ENCODE measurements at regions not wholly inside any gene's neighbourhood (a gene's known extent, or its start where the extent isn't known, plus 50 kb on each side); places are given as distances from the start of the nearest gene placed in this dataset.

GRCh38 chr11:23551706-23552105 is 691.4 kb upstream of the CCDC179 start:
- H3K27me3 Mint-ChIP-seq: no peaks in the 10 kb centered on the region
- H3K27ac ChIP-seq (ENCODE audit: low read depth, low read length): no peak overlapping the region
- no peaks in the 10 kb centered on the region for H3K4me1 Mint-ChIP-seq
- no peaks in the 10 kb centered on the region for H3K9me3 ChIP-seq (ENCODE audit: control insufficient read depth in 2 of 3, low read length in 3 of 3)
- no peak overlapping the region for H3K27ac Mint-ChIP-seq
- H3K4me1 ChIP-seq (ENCODE audit: control insufficient read depth in 2 of 2, insufficient read depth in 2 of 2, low read length in 2 of 2): no peaks in the 10 kb centered on the region
- H3K4me3 ChIP-seq (ENCODE audit: low read length): no peak overlapping the region
- H3K27me3 ChIP-seq (ENCODE audit: control insufficient read depth in 2 of 2, insufficient read depth in 2 of 2, low read length in 2 of 2): no peaks in the 10 kb centered on the region
- H3K36me3 Mint-ChIP-seq: no peaks in the 10 kb centered on the region
- intact Hi-C loops (cut with micrococcal nuclease): no loop called here
- H3K36me3 ChIP-seq (ENCODE audit: control insufficient read depth in 2 of 3, insufficient read depth in 3 of 3, low read length in 3 of 3): no peaks in the 10 kb centered on the region
- H3K9me3 Mint-ChIP-seq: peaks cover 0 to 9% (median 0%) of the 10 kb centered on the region in 11 donors
- ChIA-PET POLR2A (no interaction called here), CTCF (no interaction called here)
- H3K4me3 Mint-ChIP-seq: no peak overlapping the region
- DNase-seq: no peak
- ATAC-seq: no peak

- no peaks in the 10 kb centered on the region for H3K36me3 ChIP-seq (ENCODE audit: control insufficient read depth in 2 of 3, insufficient read depth in 3 of 3, low read length in 3 of 3)
- intact Hi-C loops (cut with micrococcal nuclease): no loop called here
- no peak overlapping the region for H3K4me3 Mint-ChIP-seq
- no peaks in the 10 kb centered on the region for H3K4me1 ChIP-seq (ENCODE audit: control insufficient read depth in 2 of 2, insufficient read depth in 2 of 2, low read length in 2 of 2)
- no peak for ATAC-seq
- CTCF ChIA-PET: no interaction called here
- no peak overlapping the region for H3K4me3 ChIP-seq (ENCODE audit: low read length)
- H3K27ac ChIP-seq (ENCODE audit: low read depth, low read length): no peak overlapping the region
- H3K4me1 Mint-ChIP-seq: no peaks in the 10 kb centered on the region
- DNase-seq: no peak
- H3K9me3 Mint-ChIP-seq: peaks cover 0 to 9% (median 0%) of the 10 kb centered on the region in 11 donors
- no peaks in the 10 kb centered on the region for H3K27me3 ChIP-seq (ENCODE audit: control insufficient read depth in 2 of 2, insufficient read depth in 2 of 2, low read length in 2 of 2)
- H3K9me3 ChIP-seq (ENCODE audit: control insufficient read depth in 2 of 3, low read length in 3 of 3): no peaks in the 10 kb centered on the region
- no peaks in the 10 kb centered on the region for H3K27me3 Mint-ChIP-seq
- H3K27ac Mint-ChIP-seq: no peak overlapping the region
- no peaks in the 10 kb centered on the region for H3K36me3 Mint-ChIP-seq
- POLR2A ChIA-PET: no interaction called here
Measured at GRCh38 chr11:23554002-23554401, 693.7 kb upstream of the CCDC179 start.

GRCh38 chr11:23555085-23555484 is 694.8 kb upstream of the CCDC179 start:
- H3K27ac Mint-ChIP-seq: no peak overlapping the region
- H3K27me3 ChIP-seq (ENCODE audit: control insufficient read depth in 2 of 2, insufficient read depth in 2 of 2, low read length in 2 of 2): no peaks in the 10 kb centered on the region
- H3K4me1 Mint-ChIP-seq: no peaks in the 10 kb centered on the region
- H3K4me3 ChIP-seq (ENCODE audit: low read length): no peak overlapping the region
- ChIA-PET POLR2A (no interaction called here), CTCF (no interaction called here)
- no peaks in the 10 kb centered on the region for H3K36me3 Mint-ChIP-seq
- ATAC-seq (no peak), DNase-seq (no peak)
- intact Hi-C loops (cut with micrococcal nuclease): no loop called here
- H3K27ac ChIP-seq (ENCODE audit: low read depth, low read length): no peak overlapping the region
- no peaks in the 10 kb centered on the region for H3K36me3 ChIP-seq (ENCODE audit: control insufficient read depth in 2 of 3, insufficient read depth in 3 of 3, low read length in 3 of 3)
- peaks cover 0 to 9% (median 0%) of the 10 kb centered on the region in 11 donors for H3K9me3 Mint-ChIP-seq
- H3K9me3 ChIP-seq (ENCODE audit: control insufficient read depth in 2 of 3, low read length in 3 of 3): no peaks in the 10 kb centered on the region
- no peaks in the 10 kb centered on the region for H3K27me3 Mint-ChIP-seq
- H3K4me3 Mint-ChIP-seq: no peak overlapping the region
- H3K4me1 ChIP-seq (ENCODE audit: control insufficient read depth in 2 of 2, insufficient read depth in 2 of 2, low read length in 2 of 2): no peaks in the 10 kb centered on the region

GRCh38 chr11:23556163-23556750 is 696.0 kb upstream of the CCDC179 start:
- DNase-seq (no peak), ATAC-seq (no peak)
- H3K27ac Mint-ChIP-seq: no peak overlapping the region
- H3K4me1 Mint-ChIP-seq: no peaks in the 10 kb centered on the region
- no peaks in the 10 kb centered on the region for H3K36me3 ChIP-seq (ENCODE audit: control insufficient read depth in 2 of 3, insufficient read depth in 3 of 3, low read length in 3 of 3)
- CTCF ChIA-PET: no interaction called here
- peaks cover 0 to 5% (median under 1%) of the 10 kb centered on the region in 11 donors for H3K9me3 Mint-ChIP-seq
- POLR2A ChIA-PET: no interaction called here
- no peaks in the 10 kb centered on the region for H3K27me3 Mint-ChIP-seq
- intact Hi-C loops (cut with micrococcal nuclease): no loop called here
- H3K4me3 Mint-ChIP-seq: no peak overlapping the region
- H3K4me1 ChIP-seq (ENCODE audit: control insufficient read depth in 2 of 2, insufficient read depth in 2 of 2, low read length in 2 of 2): no peaks in the 10 kb centered on the region
- H3K27me3 ChIP-seq (ENCODE audit: control insufficient read depth in 2 of 2, insufficient read depth in 2 of 2, low read length in 2 of 2): no peaks in the 10 kb centered on the region
- H3K27ac ChIP-seq (ENCODE audit: low read depth, low read length): no peak overlapping the region
- no peaks in the 10 kb centered on the region for H3K9me3 ChIP-seq (ENCODE audit: control insufficient read depth in 2 of 3, low read length in 3 of 3)
- H3K36me3 Mint-ChIP-seq: no peaks in the 10 kb centered on the region
- H3K4me3 ChIP-seq (ENCODE audit: low read length): no peak overlapping the region

GRCh38 chr11:23563591-23563990 is 703.3 kb upstream of the CCDC179 start:
- no peaks in the 10 kb centered on the region for H3K36me3 ChIP-seq (ENCODE audit: control insufficient read depth in 2 of 3, insufficient read depth in 3 of 3, low read length in 3 of 3)
- ATAC-seq: no peak
- intact Hi-C loops (cut with micrococcal nuclease): no loop called here
- Mint-ChIP-seq H3K4me1 (peaks cover 0 to 3% (median 0%) of the 10 kb centered on the region in 7 donors), H3K36me3 (no peaks in the 10 kb centered on the region), H3K9me3 (peaks cover 0 to 7% (median 0%) of the 10 kb centered on the region in 11 donors), H3K27ac (no peak overlapping the region), H3K27me3 (no peaks in the 10 kb centered on the region), H3K4me3 (no peak overlapping the region)
- H3K27me3 ChIP-seq (ENCODE audit: control insufficient read depth in 2 of 2, insufficient read depth in 2 of 2, low read length in 2 of 2): no peaks in the 10 kb centered on the region
- no peak for DNase-seq
- H3K4me1 ChIP-seq (ENCODE audit: control insufficient read depth in 2 of 2, insufficient read depth in 2 of 2, low read length in 2 of 2): no peaks in the 10 kb centered on the region
- ChIA-PET POLR2A (no interaction called here), CTCF (no interaction called here)
- H3K9me3 ChIP-seq (ENCODE audit: control insufficient read depth in 2 of 3, low read length in 3 of 3): no peaks in the 10 kb centered on the region
- no peak overlapping the region for H3K27ac ChIP-seq (ENCODE audit: low read depth, low read length)
- no peak overlapping the region for H3K4me3 ChIP-seq (ENCODE audit: low read length)

- Histone ChIP-seq H3K36me3 (ENCODE audit: control insufficient read depth in 2 of 3, insufficient read depth in 3 of 3, low read length in 3 of 3) (no peaks in the 10 kb centered on the region), H3K4me3 (ENCODE audit: low read length) (no peak overlapping the region), H3K9me3 (ENCODE audit: control insufficient read depth in 2 of 3, low read length in 3 of 3) (no peaks in the 10 kb centered on the region), H3K4me1 (ENCODE audit: control insufficient read depth in 2 of 2, insufficient read depth in 2 of 2, low read length in 2 of 2) (no peaks in the 10 kb centered on the region), H3K27ac (ENCODE audit: low read depth, low read length) (no peak overlapping the region), H3K27me3 (ENCODE audit: control insufficient read depth in 2 of 2, insufficient read depth in 2 of 2, low read length in 2 of 2) (no peaks in the 10 kb centered on the region)
- DNase-seq: no peak
- Mint-ChIP-seq H3K36me3 (no peaks in the 10 kb centered on the region), H3K9me3 (peaks cover 0 to 8% (median under 1%) of the 10 kb centered on the region in 11 donors), H3K4me1 (peaks cover 0 to 4% (median 0%) of the 10 kb centered on the region in 7 donors), H3K27me3 (no peaks in the 10 kb centered on the region), H3K4me3 (no peak overlapping the region), H3K27ac (no peak overlapping the region)
- ChIA-PET POLR2A (no interaction called here), CTCF (no interaction called here)
- intact Hi-C loops (cut with micrococcal nuclease): no loop called here
- ATAC-seq: no peak
Measured at GRCh38 chr11:23564370-23564769, 704.1 kb upstream of the CCDC179 start.

GRCh38 chr11:23569134-23569533 is 708.9 kb upstream of the CCDC179 start:
- no peaks in the 10 kb centered on the region for H3K4me1 ChIP-seq (ENCODE audit: control insufficient read depth in 2 of 2, insufficient read depth in 2 of 2, low read length in 2 of 2)
- ATAC-seq (no peak), DNase-seq (no peak)
- Mint-ChIP-seq H3K9me3 (peaks cover 0 to 9% (median 0%) of the 10 kb centered on the region in 11 donors), H3K27me3 (no peaks in the 10 kb centered on the region), H3K4me1 (peaks cover 0 to 14% (median 0%) of the 10 kb centered on the region in 7 donors), H3K36me3 (no peaks in the 10 kb centered on the region), H3K27ac (no peak overlapping the region), H3K4me3 (no peak overlapping the region)
- H3K9me3 ChIP-seq (ENCODE audit: control insufficient read depth in 2 of 3, low read length in 3 of 3): no peaks in the 10 kb centered on the region
- POLR2A ChIA-PET: no interaction called here
- no peak overlapping the region for H3K27ac ChIP-seq (ENCODE audit: low read depth, low read length)
- H3K27me3 ChIP-seq (ENCODE audit: control insufficient read depth in 2 of 2, insufficient read depth in 2 of 2, low read length in 2 of 2): no peaks in the 10 kb centered on the region
- intact Hi-C loops (cut with micrococcal nuclease): no loop called here
- CTCF ChIA-PET: interaction anchor here (0.6 kb wide), 1 partner anchor 1161 kb away, joined by 3 read pairs; no protein-coding TSS in a partner anchor
- no peaks in the 10 kb centered on the region for H3K36me3 ChIP-seq (ENCODE audit: control insufficient read depth in 2 of 3, insufficient read depth in 3 of 3, low read length in 3 of 3)
- no peak overlapping the region for H3K4me3 ChIP-seq (ENCODE audit: low read length)

All from naive thymus-derived CD4-positive, alpha-beta T cell (primary cell).